Erythroblast (primary cell): ENCODE measurements at regions not wholly inside any gene's neighbourhood (a gene's known extent, or its start where the extent isn't known, plus 50 kb on each side); places are given as distances from the start of the nearest gene placed in this dataset.

Experiments used
- GATA1 ChIP-seq: IDR thresholded peaks from 2 replicates; pipeline ENCODE4 v1.6.1; 2011; ENCODE audit warnings: low read depth, mild to moderate bottlenecking, control low read depth, low read length, moderate library complexity
- POLR2A ChIP-seq: IDR thresholded peaks from 2 replicates; pipeline ENCODE4 v1.6.1; 2011; ENCODE audit warnings: mild to moderate bottlenecking, low read length

GRCh38 chr14:100392356-100392755, 69.2 kb downstream of the SLC25A47 start:
- TF ChIP-seq POLR2A (no peak), GATA1 (no peak)
